Tongue (tissue), 1 donor: ENCODE measurements at regions not wholly inside any gene's neighbourhood (a gene's known extent, or its start where the extent isn't known, plus 50 kb on each side); places are given as distances from the start of the nearest gene placed in this dataset.
"Not testable (repeated sequence)": the region's sequence is repeated elsewhere in the genome, so short reads cannot be mapped to it uniquely, and the experiment has no call there.

Source experiments
- DNase-seq: peaks from one replicate; pipeline ENCODE4 v3.0.0-alpha.2; 2015

DNA sequence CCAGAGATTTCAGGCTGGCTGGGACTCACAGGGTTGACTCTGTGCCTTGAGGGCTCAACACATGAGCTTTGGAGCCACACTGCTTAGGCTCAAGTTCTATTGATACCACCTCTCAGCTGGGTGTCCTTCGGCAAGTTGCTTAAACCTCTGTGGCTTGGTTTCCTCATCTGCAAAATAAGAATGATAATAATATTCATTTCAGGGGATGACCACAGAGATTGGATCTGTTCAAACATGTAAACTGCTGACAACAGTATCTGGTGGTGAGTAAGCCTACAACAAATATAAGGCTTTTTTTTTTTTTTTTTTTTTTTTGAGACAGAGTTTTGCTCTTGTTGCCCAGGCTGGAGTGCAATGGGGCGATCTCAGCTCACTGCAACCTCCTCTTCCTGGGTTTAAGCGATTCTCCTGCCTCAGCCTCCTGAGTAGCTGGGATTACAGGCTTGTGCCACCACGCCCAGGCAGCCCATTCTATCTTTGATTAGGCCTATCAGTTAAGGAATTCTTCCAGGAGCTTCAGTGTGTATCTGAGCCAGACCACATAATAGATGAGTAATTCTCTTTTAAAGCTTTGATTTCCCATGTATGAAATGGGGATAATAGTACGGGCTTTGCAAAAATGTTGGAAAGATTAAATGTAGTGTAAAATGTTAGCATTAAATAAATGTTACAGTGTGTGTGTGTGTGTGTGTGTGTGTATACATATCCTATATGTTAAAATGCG, 437.6 kb downstream of the PRDM2 start:
- DNase-seq: no peak

DNA sequence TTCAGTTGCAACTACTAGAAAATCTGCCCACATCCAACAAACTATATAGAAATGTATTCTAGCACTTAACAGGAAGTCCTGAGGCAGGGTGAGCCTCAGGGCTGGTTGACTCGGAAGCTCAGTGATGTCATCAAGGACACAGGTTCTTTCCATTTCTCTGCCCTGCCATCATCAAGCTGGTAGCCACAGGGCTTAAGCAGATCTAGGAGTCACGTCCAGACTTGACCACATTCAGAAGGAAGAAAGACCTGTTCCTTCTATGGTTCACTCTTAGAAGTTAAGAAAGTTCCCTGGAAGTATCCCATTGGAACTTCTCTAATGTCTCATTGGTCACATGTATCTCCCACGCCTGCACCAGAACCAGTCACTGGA, 438.1 kb downstream of the PRDM2 start:
- DNase-seq: no peak

DNA sequence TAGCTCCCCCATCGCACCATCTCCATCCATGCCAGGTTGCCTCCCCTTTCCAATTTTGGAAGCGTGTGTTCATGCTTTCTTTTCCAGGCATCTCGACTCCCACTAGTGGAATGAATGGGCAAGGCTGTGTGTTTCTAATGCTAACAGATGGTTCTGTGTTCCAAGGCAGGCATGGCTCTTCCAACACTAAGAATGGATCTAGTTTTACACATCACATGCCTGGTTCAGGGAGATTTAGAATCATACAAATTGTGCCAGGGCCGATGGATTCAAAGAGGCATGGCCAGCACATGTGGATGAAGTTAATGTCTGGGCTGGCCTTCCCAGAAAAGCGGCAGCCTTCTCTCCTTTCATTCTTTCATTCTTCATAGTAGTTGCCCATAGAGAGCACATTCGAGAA, 438.7 kb downstream of the PRDM2 start:
- peak; percentile 89 for DNase-seq

DNA sequence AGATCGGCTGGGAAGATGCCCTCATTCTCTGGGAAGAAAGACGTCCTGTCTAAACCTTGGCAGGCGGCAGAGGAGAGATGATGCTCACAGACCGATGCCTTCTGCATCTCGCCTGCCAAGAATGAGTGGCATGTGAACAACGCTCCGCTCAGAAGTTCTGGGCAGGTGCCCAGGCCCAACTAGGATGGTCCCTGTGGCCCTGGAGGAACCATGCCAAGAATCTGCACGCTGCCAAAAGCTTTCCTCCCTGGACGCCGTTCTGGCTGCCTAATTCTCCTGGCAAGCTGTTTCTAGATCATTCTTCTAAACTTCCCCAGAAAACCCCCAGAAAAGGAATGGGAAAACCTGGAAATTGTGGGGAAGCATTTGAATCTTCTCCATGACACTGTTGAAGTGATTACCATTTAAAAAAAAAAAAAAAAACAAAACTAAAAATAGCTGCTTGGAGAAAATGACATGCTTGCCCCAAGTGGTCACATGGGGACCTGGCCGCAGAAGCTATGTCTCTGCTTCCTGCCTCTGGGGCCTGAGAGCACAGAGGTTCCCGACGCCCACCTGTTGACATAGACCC, 440.9 kb downstream of the PRDM2 start:
- peak; percentile 85 for DNase-seq

DNA sequence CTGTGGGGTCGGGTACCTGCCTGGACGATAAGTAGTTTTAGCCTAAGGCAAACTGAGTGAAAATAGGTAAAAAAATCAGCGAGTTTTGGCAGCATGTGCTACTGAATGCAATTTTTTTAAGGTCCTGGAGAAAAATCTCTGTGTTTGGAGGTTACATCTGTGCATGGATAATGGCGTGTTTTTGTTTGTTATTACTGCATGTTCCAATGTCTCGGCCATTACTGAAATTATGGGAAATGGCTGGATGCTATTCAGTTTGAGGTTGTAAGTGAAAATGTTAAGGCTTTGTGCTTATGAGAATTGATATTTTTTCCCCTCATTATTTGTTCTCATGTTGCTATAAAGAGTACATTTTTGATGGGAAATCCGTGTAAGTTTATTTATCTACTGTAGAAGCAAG, 441.7 kb downstream of the PRDM2 start:
- DNase-seq: peak; percentile 60

DNA sequence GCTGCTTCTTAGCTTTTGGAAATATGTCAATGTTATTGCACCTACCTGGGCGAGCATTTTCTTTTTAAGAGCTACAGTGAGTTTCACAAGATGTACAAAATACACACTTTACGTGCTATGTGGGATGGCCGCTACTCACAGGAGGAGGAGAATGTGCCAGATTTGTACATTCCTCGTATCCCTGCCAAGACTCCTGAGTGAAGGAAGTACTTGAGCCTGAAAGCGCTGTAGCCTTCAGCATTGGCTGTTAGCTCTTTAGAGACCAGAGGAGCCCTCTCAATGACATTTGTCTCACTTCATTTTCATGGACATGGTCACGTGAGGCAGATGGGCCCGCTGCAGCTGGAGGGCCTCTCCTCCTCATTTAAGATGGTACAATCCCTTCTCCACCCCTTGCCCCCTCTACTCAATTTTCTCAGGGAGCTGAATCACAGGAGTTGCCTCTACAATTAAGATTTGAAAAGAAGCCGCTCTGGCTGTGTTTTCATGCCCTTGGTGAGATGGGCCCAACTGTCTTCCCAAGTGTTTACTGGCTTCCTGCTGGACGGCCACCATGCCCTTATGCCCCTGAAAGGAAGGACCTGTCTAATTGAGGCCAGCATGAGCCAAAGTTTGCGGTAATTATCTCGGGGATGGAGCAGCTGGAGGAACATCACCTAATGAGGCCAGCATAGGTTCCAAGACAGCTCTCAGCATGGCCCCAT, 442.6 kb downstream of the PRDM2 start:
- DNase-seq: peak; percentile 89

DNA sequence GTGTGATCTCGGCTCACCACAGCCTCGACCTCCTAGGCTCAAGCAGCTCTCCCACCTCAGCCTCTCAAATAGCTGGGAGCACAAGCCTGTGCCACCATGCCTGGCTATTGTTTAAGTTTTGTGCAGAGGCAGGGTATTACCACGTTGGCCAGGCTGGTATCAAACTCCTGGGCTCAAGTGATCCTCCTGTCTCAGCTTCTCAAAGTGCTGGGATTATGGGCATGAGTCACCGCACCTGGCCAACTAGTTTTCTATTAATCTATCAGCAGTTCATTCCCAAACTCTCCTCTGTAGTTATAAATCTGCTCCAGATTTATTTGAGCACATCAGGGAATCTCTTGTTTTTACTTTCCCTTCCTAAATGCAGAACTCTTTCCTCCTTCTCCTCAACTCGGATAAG, 443.8 kb downstream of the PRDM2 start:
- no peak for DNase-seq

DNA sequence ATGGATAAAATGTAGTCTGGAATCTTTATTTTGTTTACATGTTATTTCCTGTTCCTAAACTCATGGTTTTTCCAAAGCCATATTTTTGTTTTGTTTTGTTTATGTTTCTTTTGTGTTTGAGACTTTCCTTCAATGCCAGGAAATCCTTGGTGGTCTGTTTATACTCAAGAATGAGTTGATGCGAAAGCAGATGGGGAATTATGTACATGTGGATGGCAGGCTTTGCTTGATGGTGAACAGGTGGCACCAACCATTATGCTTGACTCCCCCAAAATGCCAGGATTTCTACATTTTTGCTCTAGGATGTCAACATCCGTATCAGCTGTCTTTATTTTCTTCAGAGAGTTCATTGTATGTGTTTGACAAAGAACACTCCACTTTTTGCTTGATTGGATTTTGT, 448.5 kb downstream of the PRDM2 start:
- peak; percentile 73 for DNase-seq

DNA sequence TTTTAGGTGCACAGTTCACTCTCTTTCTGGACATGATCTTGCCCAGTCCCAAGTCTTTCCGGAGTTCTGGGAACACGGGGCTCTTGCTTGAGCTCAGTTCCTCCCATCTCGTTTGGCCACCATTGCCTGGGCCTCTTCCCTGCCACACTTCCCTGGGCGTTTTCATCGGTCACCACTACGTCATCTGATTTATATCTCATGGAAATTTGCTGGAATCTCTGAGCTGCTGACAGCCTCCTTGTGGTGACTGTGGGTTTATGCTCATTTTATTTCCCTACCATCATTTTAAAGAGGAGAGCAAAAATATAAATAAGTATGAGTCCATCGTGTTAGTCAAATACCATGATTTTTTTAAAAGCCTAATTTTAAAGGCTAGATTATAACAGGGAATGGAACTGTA, 449.1 kb upstream of the KAZN start:
- DNase-seq: peak; percentile 18

DNA sequence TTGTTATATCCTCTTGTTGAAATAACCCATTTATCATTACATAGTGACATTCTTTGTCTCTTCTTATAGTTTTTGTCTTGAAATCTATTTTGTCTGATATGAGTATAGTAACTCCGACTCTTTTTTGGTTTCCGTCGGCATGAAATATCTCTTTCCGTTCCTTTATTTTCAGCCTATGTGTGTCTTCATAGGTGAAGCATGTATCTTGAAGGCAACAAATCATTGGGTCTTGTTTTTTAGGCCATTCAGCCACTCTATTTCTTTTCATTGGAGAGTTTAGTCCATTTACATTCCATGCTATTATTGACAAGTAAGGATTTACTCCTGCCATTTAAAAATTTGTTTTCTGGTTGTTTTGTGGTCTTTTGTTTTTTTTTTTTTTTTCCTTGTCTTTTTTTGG, 441.9 kb upstream of the KAZN start:
- DNase-seq: no peak

DNA sequence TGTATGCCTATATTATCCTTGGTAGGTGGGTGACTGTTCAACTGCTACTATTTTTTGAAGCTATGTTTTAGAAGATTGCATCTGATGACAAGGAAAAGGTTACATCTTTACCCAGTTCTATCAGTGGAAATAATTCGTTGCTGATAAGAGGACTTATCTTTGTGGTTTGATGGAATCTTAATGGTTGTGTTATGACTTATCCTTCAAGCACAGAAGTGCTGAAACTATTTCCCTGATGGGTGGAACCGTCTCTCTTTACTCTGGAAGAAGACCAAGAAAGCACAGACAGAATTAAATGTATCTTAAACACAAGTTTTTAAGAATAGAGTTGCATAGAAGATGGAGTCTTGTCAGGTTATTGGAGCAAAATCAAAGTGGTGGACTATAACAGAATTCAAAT, 437.7 kb upstream of the KAZN start:
- DNase-seq: no peak

DNA sequence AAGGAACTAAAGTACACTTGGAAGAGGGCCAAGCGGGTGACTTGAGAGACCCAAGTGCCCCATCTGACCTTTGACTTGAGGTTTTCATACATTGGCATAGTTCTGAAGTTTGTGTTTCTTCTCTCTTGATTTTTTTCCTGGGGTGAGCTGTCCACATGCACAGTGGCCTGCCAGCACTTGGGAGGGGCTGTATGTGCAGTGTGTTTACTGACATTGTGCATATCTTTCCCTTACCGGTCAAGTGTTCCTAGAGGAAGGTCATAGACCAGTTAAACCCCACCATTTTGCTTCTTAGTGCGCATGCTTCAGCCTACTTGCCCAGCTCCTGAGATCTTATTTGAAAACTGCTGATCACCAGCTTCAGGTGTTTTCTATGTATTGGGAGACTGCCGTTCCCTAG, 435.2 kb upstream of the KAZN start:
- DNase-seq: no peak

DNA sequence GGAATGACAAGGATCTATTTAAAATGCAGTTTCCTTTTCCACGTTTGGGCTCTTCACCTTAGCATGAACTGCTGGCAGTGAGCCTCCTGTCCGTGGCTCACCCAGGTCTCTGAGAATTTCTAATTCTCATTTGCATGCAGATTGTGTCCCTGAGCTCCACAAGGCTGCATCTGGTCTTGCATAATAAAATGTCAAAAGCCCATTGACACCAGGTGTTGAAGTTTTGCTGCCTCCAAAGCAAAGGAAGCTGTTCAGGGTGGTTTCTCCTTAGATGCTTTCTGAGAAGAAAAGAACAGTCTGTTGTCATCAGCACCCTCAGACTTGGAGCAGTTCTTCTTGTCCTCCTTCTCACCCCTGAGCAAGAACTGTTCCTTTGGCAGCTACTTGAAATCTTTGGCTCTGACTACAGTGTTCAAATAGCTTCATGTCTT, 433.1 kb upstream of the KAZN start:
- DNase-seq: peak; percentile 67

DNA sequence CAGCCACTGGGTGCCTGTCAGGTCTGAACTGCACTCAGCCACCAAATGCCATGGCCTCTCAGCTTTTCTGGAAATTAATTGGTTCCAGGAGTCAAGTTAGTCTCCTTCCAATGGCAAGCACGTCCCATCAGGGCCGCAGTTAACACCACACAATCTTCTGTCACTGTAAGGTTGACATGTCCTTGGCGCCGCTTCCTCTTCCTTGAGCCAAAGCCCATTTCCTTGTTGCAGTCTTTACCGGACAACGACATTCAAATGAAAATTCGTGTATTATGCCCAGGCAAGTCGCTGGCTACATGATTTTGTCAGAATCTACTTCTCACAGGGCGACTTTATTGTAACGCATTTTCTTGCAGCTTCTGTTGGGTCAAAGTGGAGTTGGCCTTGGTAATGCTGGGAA, 430.6 kb upstream of the KAZN start:
- DNase-seq: no peak

DNA sequence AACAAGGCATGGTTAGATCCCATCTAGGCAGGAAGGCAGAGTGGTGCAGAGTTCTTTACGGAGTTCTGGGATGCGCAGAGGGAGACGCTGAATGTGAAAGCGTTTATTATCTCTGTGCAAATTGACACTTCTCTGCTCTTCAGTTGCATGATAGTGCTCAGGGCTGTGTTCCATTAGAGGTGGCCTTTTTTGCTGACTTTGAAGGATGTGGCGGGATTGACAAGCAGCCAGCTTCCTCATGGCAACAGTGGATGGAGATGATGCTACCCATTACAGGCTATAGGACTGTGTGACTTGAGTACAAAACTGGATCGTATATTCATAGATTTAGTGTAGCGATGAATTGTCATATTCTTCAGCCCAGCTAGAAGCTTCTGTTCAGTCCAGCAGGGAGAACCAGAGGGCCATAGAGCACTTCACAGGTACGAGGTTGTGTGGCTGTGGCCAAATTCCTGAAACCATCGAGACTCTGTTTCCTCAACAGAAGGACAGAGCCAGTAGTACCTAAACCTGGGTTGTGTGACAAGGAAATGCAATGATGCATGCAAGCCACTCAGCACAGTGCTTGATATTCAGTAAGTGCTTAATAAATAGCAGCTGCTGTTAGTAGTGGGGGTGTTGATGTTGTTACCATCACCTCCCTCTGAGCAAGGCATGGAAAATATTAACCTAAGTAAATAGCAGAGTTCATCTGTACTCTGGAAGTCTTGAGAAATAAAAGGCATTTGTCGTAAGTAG, 430.0 kb upstream of the KAZN start:
- no peak for DNase-seq

DNA sequence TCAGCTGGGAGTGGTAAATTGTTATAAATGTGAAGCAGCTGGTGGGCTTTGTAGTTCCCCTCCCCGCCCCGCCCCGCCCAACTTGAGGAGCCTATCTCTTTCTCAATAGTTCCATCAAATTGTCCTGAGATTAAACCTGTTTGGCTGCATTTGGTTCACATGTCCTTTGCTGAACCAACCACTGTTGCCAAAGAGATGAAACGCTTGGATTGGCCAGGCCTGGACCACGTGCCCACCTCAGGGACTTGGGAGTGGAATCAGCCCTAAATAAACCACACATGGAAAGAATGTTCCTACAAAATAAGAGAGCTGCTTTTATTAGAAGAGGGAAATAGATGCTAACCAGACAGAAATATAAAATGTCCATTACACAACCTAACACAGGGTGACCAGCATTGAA, 424.9 kb upstream of the KAZN start:
- no peak for DNase-seq

DNA sequence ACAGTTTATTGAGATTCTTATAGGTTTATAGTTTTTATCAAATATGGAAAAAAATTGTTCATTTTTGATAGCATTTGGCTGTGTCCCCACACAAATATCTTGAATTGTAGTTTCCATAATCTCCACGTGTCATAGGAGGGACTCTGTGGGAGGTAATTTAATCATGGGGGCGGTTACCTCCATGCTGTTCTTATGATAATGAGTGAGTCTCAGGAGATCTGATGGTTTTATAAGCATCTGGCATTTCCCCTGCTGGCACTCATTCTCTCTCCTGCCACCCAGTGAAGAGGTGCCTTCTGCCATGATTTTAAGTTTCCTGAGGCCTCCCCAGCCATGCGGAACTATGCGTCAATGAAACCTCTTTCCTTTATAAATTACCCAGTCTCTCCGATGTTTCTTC, 420.6 kb upstream of the KAZN start:
- not testable (repeated sequence) for DNase-seq

DNA sequence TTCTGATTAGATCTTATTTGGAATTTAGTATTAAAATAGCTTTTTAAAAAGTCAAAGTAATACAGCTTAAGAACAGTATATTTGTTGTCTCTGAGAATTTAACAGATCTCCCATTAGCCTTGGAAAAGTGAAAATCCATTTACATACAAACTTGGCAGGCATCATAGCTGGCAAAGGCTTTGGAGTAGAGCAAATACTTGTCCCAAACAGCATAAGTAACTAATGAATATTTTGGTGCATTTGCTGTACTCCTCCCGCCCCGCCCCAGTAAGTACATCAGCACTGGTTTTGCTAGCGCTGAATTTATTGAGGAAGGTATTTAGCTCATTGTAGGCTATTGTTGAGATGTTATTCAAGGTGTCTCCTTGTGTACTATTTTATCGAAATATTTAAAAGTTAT, 417.7 kb upstream of the KAZN start:
- peak; percentile 43 for DNase-seq

DNA sequence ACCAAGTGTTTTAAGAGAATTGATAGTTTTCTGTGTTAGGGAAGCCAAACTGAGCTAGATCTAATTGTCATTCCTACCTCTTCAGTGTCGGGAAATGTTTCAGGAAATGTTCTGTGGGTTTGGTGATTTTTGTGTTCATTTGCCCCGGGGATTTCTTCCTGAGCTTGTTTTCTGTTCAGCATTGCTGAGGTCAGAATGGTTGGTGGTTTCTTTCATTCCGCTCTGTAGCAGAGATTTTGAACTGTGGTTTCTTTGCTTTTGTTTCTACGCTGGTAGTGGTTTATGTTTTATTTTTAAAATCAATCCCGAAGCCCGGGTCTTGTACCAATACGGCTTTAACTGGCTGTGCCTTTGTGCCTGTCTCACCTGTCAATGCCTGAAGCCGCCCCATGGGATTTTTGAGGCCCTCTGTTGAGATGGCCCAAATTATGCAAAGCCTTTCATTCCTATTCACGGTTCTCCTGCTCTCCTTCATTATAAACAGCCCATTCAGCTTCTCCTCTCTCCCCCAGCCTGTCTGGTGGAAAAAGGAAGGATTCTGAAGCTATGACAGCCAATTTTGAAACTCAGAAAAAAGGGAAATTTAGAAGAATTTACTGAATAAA, 417.2 kb upstream of the KAZN start:
- DNase-seq: no peak

DNA sequence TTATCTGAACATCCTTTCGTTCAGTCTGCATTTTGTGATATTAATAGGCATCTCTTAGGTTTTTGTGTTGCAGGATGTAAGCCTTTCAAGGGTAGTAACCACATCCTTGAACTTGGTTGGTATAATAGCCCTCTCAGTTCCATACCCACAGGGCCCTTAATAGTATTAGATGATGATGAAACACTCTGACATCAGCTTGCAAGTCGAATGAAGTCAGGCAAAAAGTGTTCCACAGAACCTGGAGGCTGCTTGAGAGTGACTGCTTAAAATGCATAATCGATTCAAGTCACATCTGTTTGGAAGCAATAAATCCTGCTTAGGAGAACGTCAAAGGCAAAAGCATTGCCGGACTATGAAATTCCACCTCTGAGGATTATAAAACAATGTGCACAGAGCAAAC, 415.6 kb upstream of the KAZN start:
- no peak for DNase-seq

DNA sequence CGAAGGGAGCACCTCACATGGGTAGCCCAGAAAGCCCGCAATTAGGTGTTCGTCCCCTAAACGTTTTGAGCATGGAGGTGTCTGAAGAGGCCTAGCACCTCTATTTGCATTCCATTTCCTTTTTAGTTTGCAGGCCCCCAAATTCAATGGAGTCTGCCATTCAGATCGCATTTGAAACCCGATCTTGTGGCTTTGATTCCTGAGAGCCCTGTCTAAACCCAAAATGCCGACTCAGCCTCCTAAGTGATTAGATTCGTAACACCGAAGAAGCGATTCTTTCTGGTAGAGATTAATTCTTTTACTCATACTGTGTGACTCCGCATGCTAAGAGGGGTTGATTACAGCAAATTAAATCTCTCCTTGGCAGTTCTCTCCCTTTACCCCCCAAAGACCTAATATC, 415.2 kb upstream of the KAZN start:
- DNase-seq: no peak

DNA sequence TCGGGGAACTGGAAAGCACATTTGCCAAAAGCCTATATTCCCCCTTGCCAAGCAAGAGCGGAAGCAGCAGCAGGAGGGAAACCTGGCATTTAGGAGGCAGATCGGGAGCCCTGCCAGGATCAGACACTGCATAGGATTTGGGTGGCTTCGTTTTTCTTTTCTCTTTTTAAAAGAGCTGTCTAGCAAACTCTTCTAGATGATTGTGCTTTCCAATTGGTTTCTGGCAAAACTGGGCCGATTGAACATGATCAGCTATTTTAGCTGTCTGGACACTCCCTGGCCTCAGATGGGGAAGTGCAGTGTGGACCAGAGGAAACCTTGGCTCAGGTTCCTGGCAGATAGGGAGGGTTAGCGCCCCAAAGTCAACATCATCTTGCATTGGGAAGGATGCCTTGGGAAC, 414.0 kb upstream of the KAZN start:
- DNase-seq: peak; percentile 61

DNA sequence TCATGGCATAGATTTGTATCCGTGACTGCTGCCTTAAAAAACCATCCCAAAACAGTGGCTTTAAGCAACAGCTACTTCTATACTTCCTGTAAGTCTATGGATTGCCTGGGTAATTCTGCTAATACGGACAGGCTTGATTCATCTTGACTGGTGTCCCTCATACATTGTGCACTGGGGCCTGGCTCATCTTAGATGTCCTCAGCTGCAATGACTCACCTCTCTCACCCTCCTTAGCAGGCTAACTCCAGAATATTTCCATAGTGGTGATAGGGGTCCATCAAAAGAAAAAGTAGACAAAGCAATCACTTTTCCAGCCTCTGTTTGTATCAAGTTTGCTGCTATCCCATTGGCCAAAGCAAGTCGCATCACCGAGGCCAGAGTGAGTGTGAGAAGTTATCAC, 409.1 kb upstream of the KAZN start:
- DNase-seq: no peak
